ENCODE measurements at regions not wholly inside any gene's neighbourhood (a gene's known extent, or its start where the extent isn't known, plus 50 kb on each side); places are given as distances from the start of the nearest gene placed in this dataset.

DNA sequence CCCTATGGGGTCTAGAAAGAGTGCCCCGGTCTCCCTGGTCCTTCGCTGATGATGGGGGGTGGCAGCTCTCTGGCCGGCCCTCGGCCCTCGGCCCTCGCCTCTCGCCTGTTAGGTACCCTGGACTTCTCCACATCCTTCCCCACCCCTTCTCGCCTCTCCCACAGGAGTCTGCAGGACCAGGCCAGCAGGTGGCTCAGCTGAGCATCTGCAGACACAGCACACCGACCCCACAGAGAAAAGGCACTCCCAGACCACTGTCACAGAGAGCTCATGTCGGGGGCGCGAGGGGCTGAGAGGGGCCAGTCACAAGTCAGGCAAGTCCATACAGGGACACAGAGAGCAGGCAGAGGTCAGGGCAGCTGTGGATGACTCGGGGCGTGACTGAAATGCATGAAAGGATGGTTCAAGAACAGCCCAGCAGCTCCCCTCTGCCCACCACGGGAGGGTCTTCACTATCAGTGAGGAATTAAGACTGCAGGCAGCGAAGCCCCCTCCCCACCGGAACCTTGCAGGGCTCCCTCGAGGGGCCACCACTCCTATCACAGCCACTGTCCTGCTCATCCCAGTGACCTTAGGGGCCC, 181.7 kb upstream of the NSMCE3 start:
- no peaks in the 10 kb centered on the region for H4K20me1 ChIP-seq (ENCODE audit: insufficient read depth)
- TF ChIP-seq, protein P1, sequence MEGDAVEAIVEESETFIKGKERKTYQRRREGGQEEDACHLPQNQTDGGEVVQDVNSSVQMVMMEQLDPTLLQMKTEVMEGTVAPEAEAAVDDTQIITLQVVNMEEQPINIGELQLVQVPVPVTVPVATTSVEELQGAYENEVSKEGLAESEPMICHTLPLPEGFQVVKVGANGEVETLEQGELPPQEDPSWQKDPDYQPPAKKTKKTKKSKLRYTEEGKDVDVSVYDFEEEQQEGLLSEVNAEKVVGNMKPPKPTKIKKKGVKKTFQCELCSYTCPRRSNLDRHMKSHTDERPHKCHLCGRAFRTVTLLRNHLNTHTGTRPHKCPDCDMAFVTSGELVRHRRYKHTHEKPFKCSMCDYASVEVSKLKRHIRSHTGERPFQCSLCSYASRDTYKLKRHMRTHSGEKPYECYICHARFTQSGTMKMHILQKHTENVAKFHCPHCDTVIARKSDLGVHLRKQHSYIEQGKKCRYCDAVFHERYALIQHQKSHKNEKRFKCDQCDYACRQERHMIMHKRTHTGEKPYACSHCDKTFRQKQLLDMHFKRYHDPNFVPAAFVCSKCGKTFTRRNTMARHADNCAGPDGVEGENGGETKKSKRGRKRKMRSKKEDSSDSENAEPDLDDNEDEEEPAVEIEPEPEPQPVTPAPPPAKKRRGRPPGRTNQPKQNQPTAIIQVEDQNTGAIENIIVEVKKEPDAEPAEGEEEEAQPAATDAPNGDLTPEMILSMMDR (conservative IDR thresholded peaks at IDR 0.05; ENCODE audit: low read depth, low read length), result no peak
- H3K27ac ChIP-seq, result no peak overlapping the region
- H3K79me2 ChIP-seq (ENCODE audit: insufficient read depth, low read depth), result no peaks in the 10 kb centered on the region
- no peaks in the 10 kb centered on the region for H3K36me3 ChIP-seq (ENCODE audit: insufficient read depth)
- H3K9ac ChIP-seq, result no peak overlapping the region
- H3K4me1 ChIP-seq (ENCODE audit: low read depth, poor library complexity, severe bottlenecking), result peaks cover 8% of the 10 kb centered on the region
- H3K4me2 ChIP-seq, result no peak overlapping the region
- H3K4me3 ChIP-seq (IDR thresholded peaks at IDR 0.05; ENCODE audit: insufficient read depth, low read depth, low read length), result no peak overlapping the region
- no peak overlapping the region for H2AFZ ChIP-seq (ENCODE audit: low read depth)
- H3K27me3 ChIP-seq (ENCODE audit: insufficient read depth, low read depth), result no peaks in the 10 kb centered on the region

DNA sequence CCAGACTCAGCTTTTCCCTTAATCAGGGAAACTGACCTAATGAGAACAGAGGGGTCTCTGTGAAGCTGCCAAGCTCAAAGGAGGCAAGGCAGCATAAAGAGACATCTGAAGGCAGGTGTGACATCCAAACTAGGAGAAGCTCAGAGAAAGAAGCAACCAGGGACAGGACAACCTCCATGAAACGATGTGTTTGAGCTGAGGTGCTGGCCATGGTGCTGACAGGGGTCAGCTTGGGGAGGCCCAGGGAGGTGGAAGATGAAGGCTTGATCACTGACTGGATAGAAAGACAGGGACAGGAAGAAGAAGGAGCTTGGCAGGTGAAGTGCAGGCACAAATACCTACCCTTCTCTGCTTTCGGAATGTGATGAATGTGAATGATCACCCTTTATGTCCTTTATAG, 179.5 kb upstream of the NSMCE3 start:
- Histone ChIP-seq H3K79me2 (ENCODE audit: insufficient read depth, low read depth) (no peaks in the 10 kb centered on the region), H3K27me3 (ENCODE audit: insufficient read depth, low read depth) (no peaks in the 10 kb centered on the region), H4K20me1 (ENCODE audit: insufficient read depth) (no peaks in the 10 kb centered on the region), H2AFZ (ENCODE audit: low read depth) (no peak overlapping the region), H3K36me3 (ENCODE audit: insufficient read depth) (no peaks in the 10 kb centered on the region), H3K4me1 (ENCODE audit: low read depth, poor library complexity, severe bottlenecking) (no peaks in the 10 kb centered on the region), H3K4me3 (IDR thresholded peaks at IDR 0.05; ENCODE audit: insufficient read depth, low read depth, low read length) (no peak overlapping the region), H3K27ac (no peak overlapping the region), H3K9ac (no peak overlapping the region), H3K4me2 (no peak overlapping the region)
- TF ChIP-seq, protein P1 (conservative IDR thresholded peaks at IDR 0.05; ENCODE audit: low read depth, low read length), result no peak

DNA sequence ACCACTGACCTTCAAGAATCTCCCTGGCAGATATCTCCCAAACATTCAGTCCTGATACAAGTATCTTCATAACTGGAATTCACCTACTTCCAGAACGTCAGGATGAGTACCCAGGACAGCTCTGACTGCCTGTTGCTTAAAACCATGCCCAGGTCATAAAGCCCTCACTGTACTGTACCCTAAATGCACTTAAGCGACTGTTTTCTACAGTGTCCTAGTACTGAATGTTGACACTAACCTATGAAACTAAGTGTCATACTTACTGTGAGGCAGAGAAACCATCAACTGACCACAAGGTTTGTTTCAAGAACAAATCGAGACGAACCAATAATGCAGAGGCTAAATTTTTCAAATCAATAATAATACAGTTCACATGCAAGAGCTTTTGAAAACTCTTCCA, 178.7 kb upstream of the NSMCE3 start:
- TF ChIP-seq, protein P1 (conservative IDR thresholded peaks at IDR 0.05; ENCODE audit: low read depth, low read length), result no peak
- H3K36me3 ChIP-seq (ENCODE audit: insufficient read depth), result no peaks in the 10 kb centered on the region
- no peak overlapping the region for H3K4me3 ChIP-seq (IDR thresholded peaks at IDR 0.05; ENCODE audit: insufficient read depth, low read depth, low read length)
- H4K20me1 ChIP-seq (ENCODE audit: insufficient read depth), result no peaks in the 10 kb centered on the region
- no peak overlapping the region for H2AFZ ChIP-seq (ENCODE audit: low read depth)
- no peak overlapping the region for H3K27ac ChIP-seq
- H3K27me3 ChIP-seq (ENCODE audit: insufficient read depth, low read depth), result no peaks in the 10 kb centered on the region
- H3K4me1 ChIP-seq (ENCODE audit: low read depth, poor library complexity, severe bottlenecking), result no peaks in the 10 kb centered on the region
- no peak overlapping the region for H3K9ac ChIP-seq
- no peak overlapping the region for H3K4me2 ChIP-seq
- H3K79me2 ChIP-seq (ENCODE audit: insufficient read depth, low read depth), result no peaks in the 10 kb centered on the region

DNA sequence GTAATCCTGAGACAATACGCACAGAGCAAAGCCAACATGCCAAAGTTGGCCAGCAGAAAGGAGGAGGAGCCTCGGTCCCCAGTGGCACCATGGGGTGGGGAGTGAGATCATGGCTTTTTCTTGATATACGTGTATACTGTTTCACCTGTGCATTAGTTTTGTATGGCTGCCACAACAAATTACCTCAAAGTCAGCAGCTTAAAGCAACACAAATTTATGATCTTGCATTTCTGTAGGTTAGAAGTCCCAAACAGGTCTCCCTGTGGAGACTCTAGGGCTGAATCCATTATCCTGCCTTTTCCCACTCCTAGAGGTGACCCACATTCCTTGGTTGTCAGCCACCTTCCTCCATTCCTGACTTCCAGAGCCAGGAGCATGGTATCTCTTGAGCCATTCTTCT, 176.9 kb upstream of the NSMCE3 start:
- no peak overlapping the region for H3K4me2 ChIP-seq
- no peaks in the 10 kb centered on the region for H3K4me1 ChIP-seq (ENCODE audit: low read depth, poor library complexity, severe bottlenecking)
- H3K9ac ChIP-seq, result no peak overlapping the region
- no peak overlapping the region for H3K27ac ChIP-seq
- no peaks in the 10 kb centered on the region for H3K79me2 ChIP-seq (ENCODE audit: insufficient read depth, low read depth)
- H4K20me1 ChIP-seq (ENCODE audit: insufficient read depth), result no peaks in the 10 kb centered on the region
- H3K27me3 ChIP-seq (ENCODE audit: insufficient read depth, low read depth), result no peaks in the 10 kb centered on the region
- H3K36me3 ChIP-seq (ENCODE audit: insufficient read depth), result no peaks in the 10 kb centered on the region
- no peak overlapping the region for H2AFZ ChIP-seq (ENCODE audit: low read depth)
- TF ChIP-seq, protein P1 (conservative IDR thresholded peaks at IDR 0.05; ENCODE audit: low read depth, low read length), result no peak
- no peak overlapping the region for H3K4me3 ChIP-seq (IDR thresholded peaks at IDR 0.05; ENCODE audit: insufficient read depth, low read depth, low read length)

Data from KMS-11 (cell line).